Stimulated activated CD4-positive, alpha-beta T cell treated with anti-CD3 and anti-CD28 coated beads, TNF-alpha, amount 100 ng/mL, for 48 hours (primary cell): ENCODE measurements at regions not wholly inside any gene's neighbourhood (a gene's known extent, or its start where the extent isn't known, plus 50 kb on each side); places are given as distances from the start of the nearest gene placed in this dataset.

Experiments used
- DNase-seq, 3 donors: peaks; one replicate each; pipeline ENCODE4 v3.0.0-alpha.2; 2020; ENCODE audit warnings: low read depth in 3 of 3

DNA sequence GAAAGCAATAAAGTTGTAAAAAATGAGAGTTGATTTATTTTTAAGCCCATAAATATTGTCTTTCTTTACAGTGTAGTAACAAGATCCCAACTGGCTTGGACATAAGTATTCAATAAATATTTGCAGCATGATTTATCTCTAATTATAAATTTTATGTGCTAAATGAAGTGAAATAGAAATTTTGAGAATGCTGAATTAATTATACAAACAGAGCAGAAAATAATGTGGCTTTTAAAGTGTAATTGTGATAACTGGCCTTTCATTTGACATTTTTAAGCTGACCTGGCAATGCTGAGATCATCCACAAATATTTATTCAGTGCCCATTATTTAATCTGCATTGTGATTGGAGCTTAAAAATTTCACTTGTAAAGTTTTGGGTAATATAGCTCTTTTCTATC, 201.6 kb upstream of the NAV3 start:
- DNase-seq: no peak

GRCh38 chr12:77625441-77625840, 205.3 kb upstream of the NAV3 start:
- DNase-seq: no peak

DNA sequence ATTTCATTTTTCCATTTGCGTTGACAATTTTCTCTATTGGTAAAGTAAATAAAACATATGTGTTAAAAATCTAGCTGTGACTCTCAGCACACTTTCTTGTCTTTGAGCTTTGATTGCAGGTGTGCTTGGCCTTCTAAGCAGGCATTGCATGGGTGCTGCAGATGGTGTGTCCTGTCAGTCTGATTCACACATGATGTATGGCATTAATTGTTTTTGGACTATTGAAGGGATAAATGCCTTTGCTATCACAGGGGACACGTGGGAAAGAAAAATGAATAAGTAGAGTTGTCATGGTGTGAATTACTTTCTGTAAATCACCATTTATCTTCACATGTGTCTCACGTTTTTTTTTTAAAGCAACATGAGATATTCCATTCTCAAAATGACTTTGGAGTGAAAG, 211.3 kb upstream of the NAV3 start:
- no peak for DNase-seq

GRCh38 chr12:77617818-77618217, 212.9 kb upstream of the NAV3 start:
- no peak for DNase-seq

DNA sequence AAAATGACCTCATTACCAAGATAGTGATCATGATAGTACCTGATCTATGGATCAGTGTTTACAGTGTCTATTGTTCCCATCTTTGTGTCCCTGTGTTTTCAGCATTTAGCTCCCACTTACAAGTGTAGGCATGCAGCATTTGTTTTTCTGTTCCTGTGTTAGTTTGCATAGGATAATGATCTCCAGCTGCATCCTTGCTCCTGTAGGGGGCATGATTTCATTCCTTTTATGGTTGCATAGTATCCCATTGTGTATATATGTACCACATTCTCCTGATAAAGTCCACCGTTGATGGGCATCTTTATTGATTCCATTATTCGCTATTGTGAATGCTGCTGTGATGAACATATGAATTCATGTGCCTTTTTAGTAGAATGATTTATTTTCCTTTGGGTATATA, 215.4 kb upstream of the NAV3 start:
- DNase-seq: no peak

- no peak for DNase-seq
These were observed 217.3 kb upstream of the NAV3 start for GRCh38 chr12:77613411-77613810.

GRCh38 chr12:77610446-77610845, 220.2 kb upstream of the NAV3 start:
- DNase-seq: no peak

DNA sequence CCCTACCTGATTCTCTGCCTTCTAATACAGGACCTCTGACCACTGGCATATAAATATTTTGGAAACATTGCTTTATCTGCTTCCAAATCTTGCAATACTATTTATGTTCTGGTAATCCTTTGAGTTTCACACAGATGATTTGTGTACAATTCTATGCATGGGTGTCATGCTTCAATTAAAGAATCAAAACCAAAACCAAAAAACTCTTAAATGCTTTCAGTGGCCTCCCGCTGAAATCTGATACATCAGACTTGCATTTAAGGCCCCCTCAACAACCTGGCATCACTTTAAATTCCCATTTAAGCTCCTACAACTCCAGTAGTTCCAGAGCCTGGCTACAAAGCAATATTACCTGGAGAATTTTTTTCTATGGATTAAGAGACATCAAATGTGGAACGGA, 221.7 kb upstream of the NAV3 start:
- no peak for DNase-seq

DNA sequence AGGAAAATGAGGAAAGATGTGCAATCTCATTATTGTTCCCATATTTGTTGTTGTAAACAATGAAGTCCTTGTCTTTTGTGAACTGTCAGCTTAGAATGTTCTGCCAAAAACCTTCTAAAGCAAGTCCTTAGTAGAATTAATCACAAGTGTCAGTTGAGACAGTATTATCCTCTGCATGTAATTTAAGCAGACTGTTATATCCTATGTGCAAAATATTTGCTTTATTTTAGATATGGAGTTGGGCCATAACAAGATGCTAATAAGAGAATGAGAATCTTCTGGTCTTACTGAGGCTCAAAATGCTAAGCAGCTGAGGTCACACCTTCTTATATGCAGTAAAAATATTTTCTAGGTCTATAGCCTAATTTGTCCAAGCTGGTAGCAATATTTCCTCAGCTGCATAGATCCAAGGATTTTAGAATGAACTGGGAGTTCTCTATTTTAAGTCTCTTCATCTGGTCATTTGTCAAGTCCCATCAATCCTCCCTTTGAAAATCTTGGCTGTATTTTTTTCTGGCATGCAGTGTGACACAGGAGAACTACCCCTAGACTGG, 222.3 kb upstream of the NAV3 start:
- no peak for DNase-seq

- no peak for DNase-seq
These were observed 224.3 kb upstream of the NAV3 start for GRCh38 chr12:77606348-77606747.

DNA sequence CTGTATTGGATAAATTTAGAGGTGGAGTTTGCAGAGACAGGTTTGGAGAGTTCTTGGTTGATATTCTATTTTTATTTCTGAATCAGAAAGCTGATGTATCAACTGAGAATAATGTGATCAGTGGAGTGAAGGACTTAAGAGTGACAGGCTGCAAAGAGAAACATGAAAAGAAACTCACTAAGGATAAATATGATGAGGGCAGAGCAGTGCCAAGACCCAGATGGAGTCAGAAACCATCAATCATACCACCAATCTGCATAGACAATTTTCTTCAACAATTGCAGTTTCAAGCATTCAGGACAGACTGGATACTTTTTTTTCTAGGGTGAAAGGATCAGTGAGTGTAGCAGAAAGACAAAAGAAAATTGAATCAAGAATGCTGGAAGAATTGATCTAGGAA, 226.7 kb upstream of the NAV3 start:
- DNase-seq: no peak

DNA sequence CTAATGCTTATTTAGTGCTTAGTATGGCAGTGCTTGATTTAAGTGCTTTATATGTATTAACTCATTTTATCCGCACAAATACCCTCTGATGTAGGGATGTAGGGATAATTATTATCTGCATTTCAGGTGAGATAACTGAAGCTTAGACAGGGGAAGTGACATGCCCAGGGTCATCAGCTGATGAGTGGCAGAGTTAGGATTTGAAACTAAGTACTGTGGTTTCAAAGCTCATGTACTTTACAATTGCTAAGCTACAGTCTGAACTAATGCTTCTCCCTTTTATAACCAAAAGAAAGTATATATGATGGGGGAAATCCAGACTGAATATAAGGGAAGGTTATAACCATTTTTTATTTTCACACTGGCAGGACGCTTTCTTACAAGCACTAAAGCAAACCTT, 229.6 kb upstream of the NAV3 start:
- no peak for DNase-seq

GRCh38 chr12:77600468-77600843, 230.2 kb upstream of the NAV3 start:
- DNase-seq: no peak

GRCh38 chr12:77599782-77600467, 230.8 kb upstream of the NAV3 start:
- DNase-seq: no peak

GRCh38 chr12:77594366-77594765, 236.3 kb upstream of the NAV3 start:
- no peak for DNase-seq

DNA sequence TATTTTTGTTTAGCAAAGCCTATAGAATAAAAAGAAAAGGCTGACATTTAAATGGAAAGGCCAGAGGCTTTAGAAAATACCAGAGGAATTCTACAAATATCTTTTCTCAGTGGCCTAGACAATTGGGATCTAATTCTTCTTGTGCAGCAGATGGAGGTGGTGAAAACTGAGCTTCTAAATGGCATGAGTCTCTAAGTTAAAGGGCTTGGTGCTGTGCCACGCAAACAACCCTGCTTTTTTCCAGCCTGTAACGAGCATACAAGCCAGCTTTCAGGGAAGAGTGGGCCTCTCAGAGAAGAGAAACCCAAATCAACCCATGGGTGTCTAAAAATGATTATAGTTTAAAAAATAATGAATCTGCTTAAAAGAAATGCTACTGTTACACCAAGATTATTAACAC, 237.9 kb upstream of the NAV3 start:
- no peak for DNase-seq

DNA sequence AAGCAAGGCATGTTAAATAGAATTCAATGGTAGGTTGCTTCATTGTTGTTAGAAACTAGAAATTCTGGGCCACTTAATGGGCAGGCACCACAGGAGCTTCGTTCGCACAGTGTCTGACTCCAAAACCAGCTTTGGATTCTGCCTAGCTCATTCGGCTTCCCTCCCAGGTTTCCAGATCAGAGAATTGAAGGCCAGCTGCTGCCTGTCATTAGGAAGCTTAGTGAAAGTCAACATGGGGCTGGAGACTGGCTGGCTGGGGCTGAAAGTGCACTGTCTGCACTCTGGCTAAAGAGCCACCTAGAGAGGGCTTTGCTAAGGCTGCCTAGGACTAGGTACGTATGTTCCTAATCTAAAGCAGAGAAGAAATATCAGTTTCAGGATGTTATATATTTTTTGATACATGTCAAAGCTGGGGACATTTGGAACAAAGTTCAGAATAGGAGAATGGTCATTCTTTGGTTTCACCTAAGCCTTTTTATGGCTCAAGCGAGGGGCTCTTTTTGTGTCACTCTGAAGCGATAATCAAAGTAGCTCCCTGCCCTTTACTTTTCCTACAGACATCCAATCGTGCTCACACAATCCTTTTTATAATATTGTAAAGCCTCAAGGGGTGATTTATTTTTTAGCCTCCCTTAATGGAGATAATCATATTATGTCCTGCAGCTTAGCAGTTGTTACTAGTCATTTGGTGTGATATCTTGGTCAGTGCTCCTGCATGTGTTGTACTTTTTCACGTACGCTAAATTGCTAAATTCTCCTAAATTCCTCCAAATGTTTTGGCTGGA, 238.5 kb upstream of the NAV3 start:
- DNase-seq: no peak

DNA sequence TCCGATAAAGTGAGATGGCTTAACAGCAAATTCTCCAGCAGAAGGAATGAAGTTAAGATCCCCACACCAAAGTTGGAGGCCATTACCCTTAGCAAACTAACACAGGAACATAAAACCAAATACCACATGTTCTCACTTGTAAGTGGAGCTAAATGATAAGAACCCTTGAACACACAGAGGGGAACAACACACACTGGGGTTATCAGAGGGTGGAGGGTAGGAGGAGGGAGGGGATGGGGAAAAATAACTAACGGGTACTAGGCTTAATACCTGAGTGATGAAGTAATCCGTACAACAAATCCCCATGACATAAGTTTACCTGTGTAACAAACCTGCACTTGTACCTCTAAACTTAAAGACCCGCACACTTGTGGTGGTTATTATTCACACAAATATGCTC, 240.4 kb upstream of the NAV3 start:
- no peak for DNase-seq

- DNase-seq: no peak
These were observed 245.8 kb upstream of the NAV3 start for GRCh38 chr12:77584860-77585259.

- DNase-seq: no peak
These were observed 252.1 kb upstream of the NAV3 start for GRCh38 chr12:77578466-77579220.

- no peak for DNase-seq
These were observed 252.9 kb upstream of the NAV3 start for GRCh38 chr12:77577791-77578190.

DNA sequence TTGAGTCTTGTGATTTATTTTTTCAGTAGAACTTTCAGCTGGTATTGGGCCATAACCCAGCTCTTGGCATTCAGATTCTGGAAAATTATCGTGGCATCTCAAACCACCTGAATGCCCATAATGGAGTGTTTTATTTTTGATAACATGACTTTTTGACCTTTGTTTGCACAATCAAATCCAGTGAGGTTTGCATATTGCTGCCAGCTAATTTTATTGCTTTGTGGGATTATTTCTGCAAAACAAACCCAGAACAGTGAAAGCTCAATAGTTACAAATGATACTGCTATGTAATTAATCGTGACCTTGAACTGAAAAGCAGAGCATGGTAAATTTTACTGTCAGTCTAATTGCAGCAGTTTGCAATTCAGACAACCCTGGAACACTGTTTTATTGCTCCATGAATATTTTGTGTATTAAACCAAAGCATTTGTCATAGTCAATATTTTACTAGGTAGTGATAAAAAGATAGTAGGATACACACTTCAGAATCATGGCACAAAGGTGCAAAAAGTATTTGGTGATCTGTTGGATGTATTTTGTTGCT, 255.2 kb upstream of the NAV3 start:
- DNase-seq: no peak
